ENCODE measurements at regions not wholly inside any gene's neighbourhood (a gene's known extent, or its start where the extent isn't known, plus 50 kb on each side); places are given as distances from the start of the nearest gene placed in this dataset.

- TF ChIP-seq, protein P1, sequence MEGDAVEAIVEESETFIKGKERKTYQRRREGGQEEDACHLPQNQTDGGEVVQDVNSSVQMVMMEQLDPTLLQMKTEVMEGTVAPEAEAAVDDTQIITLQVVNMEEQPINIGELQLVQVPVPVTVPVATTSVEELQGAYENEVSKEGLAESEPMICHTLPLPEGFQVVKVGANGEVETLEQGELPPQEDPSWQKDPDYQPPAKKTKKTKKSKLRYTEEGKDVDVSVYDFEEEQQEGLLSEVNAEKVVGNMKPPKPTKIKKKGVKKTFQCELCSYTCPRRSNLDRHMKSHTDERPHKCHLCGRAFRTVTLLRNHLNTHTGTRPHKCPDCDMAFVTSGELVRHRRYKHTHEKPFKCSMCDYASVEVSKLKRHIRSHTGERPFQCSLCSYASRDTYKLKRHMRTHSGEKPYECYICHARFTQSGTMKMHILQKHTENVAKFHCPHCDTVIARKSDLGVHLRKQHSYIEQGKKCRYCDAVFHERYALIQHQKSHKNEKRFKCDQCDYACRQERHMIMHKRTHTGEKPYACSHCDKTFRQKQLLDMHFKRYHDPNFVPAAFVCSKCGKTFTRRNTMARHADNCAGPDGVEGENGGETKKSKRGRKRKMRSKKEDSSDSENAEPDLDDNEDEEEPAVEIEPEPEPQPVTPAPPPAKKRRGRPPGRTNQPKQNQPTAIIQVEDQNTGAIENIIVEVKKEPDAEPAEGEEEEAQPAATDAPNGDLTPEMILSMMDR (IDR thresholded peaks at IDR 0.05), result no peak
- TF ChIP-seq POLR2AphosphoS5 (IDR thresholded peaks at IDR 0.05; ENCODE audit: insufficient read depth in 1 of 2, low read depth in 1 of 2), result no peak
These were observed 274.9 kb downstream of the CDH11 start for GRCh38 chr16:64846966-64847365.

Measured in vagina (tissue), 2 donors.